B cell (primary cell): ENCODE measurements at regions not wholly inside any gene's neighbourhood (a gene's known extent, or its start where the extent isn't known, plus 50 kb on each side); places are given as distances from the start of the nearest gene placed in this dataset.

Experiments used
- EZH2 ChIP-seq: IDR thresholded peaks from 2 replicates; pipeline ENCODE4 v1.6.1; 2012; ENCODE audit warnings: borderline replicate concordance, low read depth, mild to moderate bottlenecking, moderate library complexity, low read length; ENCODE audit not compliant: insufficient read depth, poor library complexity, severe bottlenecking
- TF ChIP-seq, protein P1 (sequence below): fragments of 200-600 bp; IDR thresholded peaks from one replicate; pipeline ENCODE4 v1.8.0; 2022; ENCODE audit warnings: antibody characterized with exemption, mild to moderate bottlenecking

DNA sequence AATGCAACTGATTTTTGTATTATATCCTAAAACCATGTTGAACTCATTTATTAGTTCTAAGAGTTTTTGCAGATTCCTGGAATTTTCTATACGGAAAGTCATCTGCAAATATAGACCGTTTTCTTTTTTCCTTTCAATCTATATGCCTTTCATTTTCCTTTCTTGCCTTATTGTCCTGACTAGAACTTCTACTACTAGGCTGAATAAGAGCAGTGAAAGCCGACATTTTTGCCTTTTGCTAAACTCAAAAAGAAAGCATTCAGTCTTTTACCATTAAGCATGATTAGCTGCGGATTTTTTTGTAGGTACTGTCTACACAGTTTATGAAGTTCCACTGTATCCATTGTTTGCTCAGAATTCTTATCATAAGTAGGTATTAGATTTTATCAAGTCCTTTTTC is 328.4 kb downstream of the TEX29 start:
- TF ChIP-seq, protein P1, sequence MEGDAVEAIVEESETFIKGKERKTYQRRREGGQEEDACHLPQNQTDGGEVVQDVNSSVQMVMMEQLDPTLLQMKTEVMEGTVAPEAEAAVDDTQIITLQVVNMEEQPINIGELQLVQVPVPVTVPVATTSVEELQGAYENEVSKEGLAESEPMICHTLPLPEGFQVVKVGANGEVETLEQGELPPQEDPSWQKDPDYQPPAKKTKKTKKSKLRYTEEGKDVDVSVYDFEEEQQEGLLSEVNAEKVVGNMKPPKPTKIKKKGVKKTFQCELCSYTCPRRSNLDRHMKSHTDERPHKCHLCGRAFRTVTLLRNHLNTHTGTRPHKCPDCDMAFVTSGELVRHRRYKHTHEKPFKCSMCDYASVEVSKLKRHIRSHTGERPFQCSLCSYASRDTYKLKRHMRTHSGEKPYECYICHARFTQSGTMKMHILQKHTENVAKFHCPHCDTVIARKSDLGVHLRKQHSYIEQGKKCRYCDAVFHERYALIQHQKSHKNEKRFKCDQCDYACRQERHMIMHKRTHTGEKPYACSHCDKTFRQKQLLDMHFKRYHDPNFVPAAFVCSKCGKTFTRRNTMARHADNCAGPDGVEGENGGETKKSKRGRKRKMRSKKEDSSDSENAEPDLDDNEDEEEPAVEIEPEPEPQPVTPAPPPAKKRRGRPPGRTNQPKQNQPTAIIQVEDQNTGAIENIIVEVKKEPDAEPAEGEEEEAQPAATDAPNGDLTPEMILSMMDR: no peak
- no peak for TF ChIP-seq EZH2
